ENCODE measurements at regions not wholly inside any gene's neighbourhood (a gene's known extent, or its start where the extent isn't known, plus 50 kb on each side); places are given as distances from the start of the nearest gene placed in this dataset.

GRCh38 chr2:4951368-4951767, 740.8 kb upstream of the SOX11 start:
- no peaks in the 10 kb centered on the region for H3K4me1 Mint-ChIP-seq (ENCODE audit: low read depth)
- DNase-seq (ENCODE audit: low spot score) = no peak

GRCh38 chr2:4959219-4959618, 733.0 kb upstream of the SOX11 start:
- Mint-ChIP-seq H3K9me3 (ENCODE audit: low read depth) (no peaks in the 10 kb centered on the region), H3K4me3 (ENCODE audit: unreplicated experiment) (no peak overlapping the region), H3K27ac (ENCODE audit: unreplicated experiment) (no peak overlapping the region), H3K4me1 (ENCODE audit: low read depth) (no peaks in the 10 kb centered on the region), H3K36me3 (ENCODE audit: low read depth) (no peaks in the 10 kb centered on the region), H3K27me3 (ENCODE audit: low read depth) (peaks cover 25% of the 10 kb centered on the region)
- no peak for TF ChIP-seq CTCF (IDR thresholded peaks at IDR 0.05)
- no peak for DNase-seq (ENCODE audit: low spot score)

More at GRCh38 chr2:4951368-4951767, 740.8 kb upstream of the SOX11 start:
- H3K27ac Mint-ChIP-seq (ENCODE audit: unreplicated experiment) = no peak overlapping the region
- no peaks in the 10 kb centered on the region for H3K9me3 Mint-ChIP-seq (ENCODE audit: low read depth)
- no peaks in the 10 kb centered on the region for H3K36me3 Mint-ChIP-seq (ENCODE audit: low read depth)
- no peak overlapping the region for H3K4me3 Mint-ChIP-seq (ENCODE audit: unreplicated experiment)
- H3K27me3 Mint-ChIP-seq (ENCODE audit: low read depth) = peaks cover 8% of the 10 kb centered on the region
- no peak for TF ChIP-seq CTCF (IDR thresholded peaks at IDR 0.05)

- H3K36me3 Mint-ChIP-seq (ENCODE audit: low read depth) = no peaks in the 10 kb centered on the region
- no peak for DNase-seq (ENCODE audit: low spot score)
- no peak overlapping the region for H3K4me3 Mint-ChIP-seq (ENCODE audit: unreplicated experiment)
- no peak overlapping the region for H3K27ac Mint-ChIP-seq (ENCODE audit: unreplicated experiment)
- TF ChIP-seq CTCF (IDR thresholded peaks at IDR 0.05) = no peak
- peaks cover 18% of the 10 kb centered on the region for H3K27me3 Mint-ChIP-seq (ENCODE audit: low read depth)
- no peaks in the 10 kb centered on the region for H3K4me1 Mint-ChIP-seq (ENCODE audit: low read depth)
- H3K9me3 Mint-ChIP-seq (ENCODE audit: low read depth) = no peaks in the 10 kb centered on the region
Measured at GRCh38 chr2:4962419-4962818, 729.8 kb upstream of the SOX11 start.

GRCh38 chr2:4963106-4963505, 729.1 kb upstream of the SOX11 start:
- no peak overlapping the region for H3K4me3 Mint-ChIP-seq (ENCODE audit: unreplicated experiment)
- no peaks in the 10 kb centered on the region for H3K4me1 Mint-ChIP-seq (ENCODE audit: low read depth)
- no peaks in the 10 kb centered on the region for H3K9me3 Mint-ChIP-seq (ENCODE audit: low read depth)
- H3K27ac Mint-ChIP-seq (ENCODE audit: unreplicated experiment) = no peak overlapping the region
- DNase-seq (ENCODE audit: low spot score) = no peak
- H3K36me3 Mint-ChIP-seq (ENCODE audit: low read depth) = no peaks in the 10 kb centered on the region
- no peak for TF ChIP-seq CTCF (IDR thresholded peaks at IDR 0.05)
- H3K27me3 Mint-ChIP-seq (ENCODE audit: low read depth) = peaks cover 18% of the 10 kb centered on the region

GRCh38 chr2:4964001-4964540, 728.1 kb upstream of the SOX11 start:
- Mint-ChIP-seq H3K27me3 (ENCODE audit: low read depth) (peaks cover 14% of the 10 kb centered on the region), H3K36me3 (ENCODE audit: low read depth) (no peaks in the 10 kb centered on the region), H3K27ac (ENCODE audit: unreplicated experiment) (no peak overlapping the region), H3K4me1 (ENCODE audit: low read depth) (no peaks in the 10 kb centered on the region), H3K9me3 (ENCODE audit: low read depth) (no peaks in the 10 kb centered on the region), H3K4me3 (ENCODE audit: unreplicated experiment) (no peak overlapping the region)
- no peak for TF ChIP-seq CTCF (IDR thresholded peaks at IDR 0.05)
- DNase-seq (ENCODE audit: low spot score) = no peak
